Kidney epithelial cell (primary cell): ENCODE measurements at regions not wholly inside any gene's neighbourhood (a gene's known extent, or its start where the extent isn't known, plus 50 kb on each side); places are given as distances from the start of the nearest gene placed in this dataset.

Experiments used
- DNase-seq: peaks from one replicate; pipeline ENCODE4 v3.0.0-alpha.2; 2010; ENCODE audit warnings: low read depth
- H3K27me3 ChIP-seq: 2 replicates; pipeline ENCODE4 v1.6.0; 2011; ENCODE audit warnings: low read length; ENCODE audit not compliant: control insufficient read depth, insufficient read depth
- H3K36me3 ChIP-seq: 2 replicates; pipeline ENCODE4 v1.5.1; 2011; ENCODE audit warnings: low read length; ENCODE audit not compliant: control insufficient read depth, insufficient read depth
- H3K4me3 ChIP-seq: 2 replicates; pipeline ENCODE4 v1.5.1; 2011; ENCODE audit warnings: low read depth, mild to moderate bottlenecking, control low read depth, low read length
- CTCF ChIP-seq: IDR thresholded peaks from 2 replicates; pipeline ENCODE4 v1.5.1; 2011; ENCODE audit warnings: mild to moderate bottlenecking, moderate library complexity, low read length, control low read depth, inconsistent platforms; ENCODE audit not compliant: insufficient read depth, poor library complexity, severe bottlenecking

- H3K27me3 ChIP-seq = no peaks in the 10 kb centered on the region
- H3K36me3 ChIP-seq = no peaks in the 10 kb centered on the region
- H3K4me3 ChIP-seq = no peak overlapping the region
- peak; percentile 61 for DNase-seq
- no peak for TF ChIP-seq CTCF
Measured at GRCh38 chr5:57411982-57412381, 70.6 kb downstream of the ACTBL2 start.

GRCh38 chr5:57410374-57411320, 72.0 kb downstream of the ACTBL2 start:
- DNase-seq = no peak
- Histone ChIP-seq H3K4me3 (no peak overlapping the region), H3K27me3 (no peaks in the 10 kb centered on the region), H3K36me3 (no peaks in the 10 kb centered on the region)
- TF ChIP-seq CTCF = no peak

- DNase-seq = no peak
- Histone ChIP-seq H3K4me3 (no peak overlapping the region), H3K36me3 (no peaks in the 10 kb centered on the region), H3K27me3 (no peaks in the 10 kb centered on the region)
- no peak for TF ChIP-seq CTCF
Measured at GRCh38 chr5:57408714-57409113, 73.9 kb downstream of the ACTBL2 start.

- no peak for DNase-seq
- H3K27me3 ChIP-seq = no peaks in the 10 kb centered on the region
- H3K4me3 ChIP-seq = no peak overlapping the region
- no peaks in the 10 kb centered on the region for H3K36me3 ChIP-seq
- TF ChIP-seq CTCF = no peak
Measured at GRCh38 chr5:57408285-57408684, 74.3 kb downstream of the ACTBL2 start.

- H3K27me3 ChIP-seq = no peaks in the 10 kb centered on the region
- no peak overlapping the region for H3K4me3 ChIP-seq
- no peak for TF ChIP-seq CTCF
- DNase-seq = no peak
- H3K36me3 ChIP-seq = no peaks in the 10 kb centered on the region
Measured at GRCh38 chr5:57407391-57407790, 75.2 kb downstream of the ACTBL2 start.

GRCh38 chr5:57406641-57407040, 76.0 kb downstream of the ACTBL2 start:
- H3K36me3 ChIP-seq = no peaks in the 10 kb centered on the region
- no peak for DNase-seq
- no peaks in the 10 kb centered on the region for H3K27me3 ChIP-seq
- TF ChIP-seq CTCF = no peak
- H3K4me3 ChIP-seq = no peak overlapping the region
